ENCODE measurements at regions not wholly inside any gene's neighbourhood (a gene's known extent, or its start where the extent isn't known, plus 50 kb on each side); places are given as distances from the start of the nearest gene placed in this dataset.

- DNase-seq: no peak
Observed at GRCh38 chr6:113317891-113318574, 539.1 kb upstream of the MARCKS start.

GRCh38 chr6:113318575-113318917, 538.6 kb upstream of the MARCKS start:
- no peak for DNase-seq

- DNase-seq: no peak
Observed at GRCh38 chr6:113320653-113321052, 536.5 kb upstream of the MARCKS start.

GRCh38 chr6:113326781-113327180, 530.4 kb upstream of the MARCKS start:
- no peak for DNase-seq

- DNase-seq: no peak
Observed at GRCh38 chr6:113328886-113329381, 528.2 kb upstream of the MARCKS start.

- DNase-seq: no peak
Observed at GRCh38 chr6:113329942-113330635, 527.1 kb upstream of the MARCKS start.

GRCh38 chr6:113330636-113330946, 526.6 kb upstream of the MARCKS start:
- no peak for DNase-seq

GRCh38 chr6:113331021-113331420, 526.1 kb upstream of the MARCKS start:
- DNase-seq: no peak

- DNase-seq: no peak
Observed at GRCh38 chr6:113338644-113339043, 518.5 kb upstream of the MARCKS start.

GRCh38 chr6:113339209-113339608, 517.9 kb upstream of the MARCKS start:
- DNase-seq: no peak

GRCh38 chr6:113340371-113340770, 516.8 kb upstream of the MARCKS start:
- DNase-seq: no peak

- DNase-seq: no peak
Observed at GRCh38 chr6:113343940-113344339, 513.2 kb upstream of the MARCKS start.

GRCh38 chr6:113344969-113345368, 512.2 kb upstream of the MARCKS start:
- DNase-seq: no peak

- DNase-seq: no peak
Observed at GRCh38 chr6:113347436-113347835, 509.7 kb upstream of the MARCKS start.

- no peak for DNase-seq
Observed at GRCh38 chr6:113350461-113350860, 506.7 kb upstream of the MARCKS start.

- no peak for DNase-seq
Observed at GRCh38 chr6:113351173-113351834, 505.8 kb upstream of the MARCKS start.

GRCh38 chr6:113352029-113352801, 504.9 kb upstream of the MARCKS start:
- peak; percentile 12 for DNase-seq

GRCh38 chr6:113352831-113353230, 504.3 kb upstream of the MARCKS start:
- DNase-seq: peak; percentile 19

GRCh38 chr6:113353392-113353791, 503.8 kb upstream of the MARCKS start:
- no peak for DNase-seq

GRCh38 chr6:113354204-113354895, 502.8 kb upstream of the MARCKS start:
- DNase-seq: no peak

GRCh38 chr6:113356139-113356538, 501.0 kb upstream of the MARCKS start:
- DNase-seq: no peak

GRCh38 chr6:113357041-113357440, 500.1 kb upstream of the MARCKS start:
- DNase-seq: no peak

GRCh38 chr6:113358063-113358583, 499.0 kb upstream of the MARCKS start:
- no peak for DNase-seq
